SKM-1 (cell line): ENCODE measurements at regions not wholly inside any gene's neighbourhood (a gene's known extent, or its start where the extent isn't known, plus 50 kb on each side); places are given as distances from the start of the nearest gene placed in this dataset.

Experiments
- DNase-seq: peaks from one replicate; lab custom pipeline; 2025; ENCODE audit not compliant: unreplicated experiment; lab: John Stamatoyannopoulos, UW

- no peak for DNase-seq
Measured at GRCh38 chr7:116145245-116145852, 65.0 kb upstream of the TES start.

- DNase-seq, result no peak
Measured at GRCh38 chr7:116148108-116148507, 62.2 kb upstream of the TES start.

GRCh38 chr7:116148626-116149025, 61.7 kb upstream of the TES start:
- DNase-seq, result no peak

GRCh38 chr7:116150588-116150987, 59.8 kb upstream of the TES start:
- no peak for DNase-seq

- no peak for DNase-seq
Measured at GRCh38 chr7:116152276-116152675, 58.1 kb upstream of the TES start.

- DNase-seq, result no peak
Measured at GRCh38 chr7:116153050-116153449, 57.3 kb upstream of the TES start.

- DNase-seq, result no peak
Measured at GRCh38 chr7:116159711-116160110, 50.6 kb upstream of the TES start.
